Activated CD4-positive, CD25-positive, alpha-beta regulatory T cell (primary cell): ENCODE measurements at regions not wholly inside any gene's neighbourhood (a gene's known extent, or its start where the extent isn't known, plus 50 kb on each side); places are given as distances from the start of the nearest gene placed in this dataset.
"Not testable (repeated sequence)": the region's sequence is repeated elsewhere in the genome, so short reads cannot be mapped to it uniquely, and the experiment has no call there.

Experiments used
- DNase-seq, 4 experiments: peaks; one replicate each; lab custom pipeline; 2025; lab: John Stamatoyannopoulos, UW

DNA sequence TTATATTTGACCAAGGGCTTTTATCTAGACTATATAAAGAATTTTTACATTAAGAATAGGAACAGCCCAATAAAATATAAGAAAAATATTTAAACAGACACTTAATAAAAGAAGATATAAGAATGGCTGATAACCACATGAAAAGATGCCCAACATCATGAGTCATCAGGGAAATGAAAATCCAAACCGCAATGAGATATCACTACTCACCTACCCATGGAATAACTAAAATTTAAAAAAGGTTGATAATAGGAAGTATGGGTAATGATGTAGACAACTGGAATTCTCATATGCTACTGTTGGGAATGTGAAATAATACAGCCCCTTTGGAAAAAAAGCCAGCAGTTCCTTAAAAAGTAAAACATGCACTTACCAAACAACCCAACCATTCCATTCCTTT is 206.9 kb upstream of the PCSK5 start:
- DNase-seq = no peak

- DNase-seq = no peak
Measured at GRCh38 chr9:75685062-75685461, 205.4 kb upstream of the PCSK5 start.

DNA sequence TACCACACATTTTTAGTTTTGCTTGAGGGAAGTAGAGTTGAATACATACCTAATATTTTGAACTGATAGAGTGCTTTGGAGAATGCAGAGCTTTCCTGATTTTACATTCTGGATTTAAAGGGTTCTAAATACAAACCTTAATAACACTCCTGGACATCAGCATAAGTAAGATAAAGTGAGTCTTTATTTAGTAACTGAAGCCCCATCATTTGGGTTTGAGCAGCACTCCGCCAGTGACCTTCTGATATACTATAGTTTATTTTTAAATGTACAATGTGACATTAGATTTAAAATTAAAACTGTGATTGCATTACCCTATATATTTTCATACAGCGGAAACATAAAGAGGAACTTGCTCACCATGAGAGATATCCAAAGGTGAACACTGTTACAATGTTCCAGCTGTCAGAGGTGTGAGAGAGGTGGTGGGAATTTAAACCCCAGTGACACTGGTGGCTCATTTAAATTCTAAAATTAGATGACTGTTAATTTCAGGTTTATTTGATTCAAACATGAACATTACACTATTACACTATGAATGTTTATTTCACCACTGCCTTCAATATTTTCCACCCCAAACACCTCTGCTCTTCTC is 203.0 kb upstream of the PCSK5 start:
- DNase-seq = no peak

DNA sequence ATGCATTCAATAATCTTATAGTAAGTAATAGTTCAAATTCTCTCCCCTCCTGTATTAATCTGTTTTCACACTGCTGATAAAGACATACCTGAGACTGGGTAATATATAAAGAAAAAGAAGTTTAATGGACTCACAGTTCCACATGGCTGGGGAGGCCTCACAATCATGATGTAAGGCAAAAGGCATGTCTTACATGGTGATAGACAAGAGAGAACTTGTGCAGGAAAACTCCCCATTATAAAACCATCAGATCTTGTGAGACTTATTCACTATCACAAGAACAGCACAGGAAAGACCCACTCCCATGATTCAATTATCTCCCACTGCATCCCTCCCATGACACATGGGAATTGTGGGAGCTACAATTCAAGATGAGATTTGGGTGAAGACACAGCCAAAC is 199.9 kb upstream of the PCSK5 start:
- not testable (repeated sequence) for DNase-seq

DNA sequence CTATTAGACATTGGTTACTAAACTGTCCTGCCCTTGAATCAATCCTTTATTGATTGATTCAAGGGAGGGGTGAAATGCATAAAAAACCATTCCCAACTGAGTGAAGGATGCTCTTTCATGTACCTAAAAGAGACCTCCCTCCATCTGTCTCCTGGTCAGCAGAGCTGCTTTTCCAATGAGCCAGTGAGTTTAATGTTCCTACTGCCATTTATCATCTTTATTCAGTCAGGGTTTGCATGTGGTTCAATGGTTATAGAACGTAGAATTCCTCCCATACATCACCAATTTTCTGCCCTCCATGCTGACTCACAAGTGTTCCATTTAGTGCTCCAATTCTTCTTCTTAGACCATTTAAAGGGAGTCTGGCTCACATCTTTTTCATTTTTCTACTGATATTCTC is 199.1 kb upstream of the PCSK5 start:
- no peak for DNase-seq

DNA sequence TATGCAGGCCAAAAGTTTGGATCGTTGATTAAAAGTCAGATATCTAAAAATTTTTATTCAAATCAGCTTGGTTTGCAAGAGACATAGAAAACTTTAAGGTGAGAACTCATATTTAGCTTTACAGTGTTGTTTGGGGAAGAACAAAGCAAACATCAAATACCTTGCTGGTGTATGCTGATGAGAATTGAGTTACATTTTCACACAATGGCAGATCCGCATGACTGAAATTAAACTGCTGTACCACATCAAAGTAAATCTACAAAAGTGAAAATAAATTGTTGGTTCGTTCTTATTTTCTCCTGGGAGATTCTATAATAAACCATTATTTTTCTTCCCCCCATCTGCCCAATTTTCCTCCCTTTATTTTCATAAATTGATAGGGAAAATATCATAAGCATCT is 198.2 kb upstream of the PCSK5 start:
- DNase-seq = no peak

GRCh38 chr9:75695921-75696320 is 194.6 kb upstream of the PCSK5 start:
- no peak for DNase-seq

DNA sequence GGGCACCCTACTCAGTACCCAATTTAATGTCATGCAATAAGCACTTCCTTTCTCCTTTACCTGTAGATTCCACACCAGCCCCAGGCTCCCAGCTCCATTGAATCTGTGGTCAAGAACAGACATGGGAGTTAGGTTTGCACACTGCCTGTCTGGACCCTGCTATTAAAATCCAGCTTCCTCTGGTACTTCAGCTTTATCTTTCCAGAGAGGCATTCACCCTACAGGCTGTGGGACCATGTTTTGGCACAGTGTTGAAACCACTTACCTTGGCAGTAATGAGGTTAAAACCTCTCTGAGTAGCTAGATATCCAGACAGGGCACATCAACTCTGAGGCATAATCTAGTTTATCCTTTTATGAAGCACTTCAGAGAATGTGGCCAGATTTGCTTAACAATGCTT is 191.5 kb upstream of the PCSK5 start:
- DNase-seq = no peak

DNA sequence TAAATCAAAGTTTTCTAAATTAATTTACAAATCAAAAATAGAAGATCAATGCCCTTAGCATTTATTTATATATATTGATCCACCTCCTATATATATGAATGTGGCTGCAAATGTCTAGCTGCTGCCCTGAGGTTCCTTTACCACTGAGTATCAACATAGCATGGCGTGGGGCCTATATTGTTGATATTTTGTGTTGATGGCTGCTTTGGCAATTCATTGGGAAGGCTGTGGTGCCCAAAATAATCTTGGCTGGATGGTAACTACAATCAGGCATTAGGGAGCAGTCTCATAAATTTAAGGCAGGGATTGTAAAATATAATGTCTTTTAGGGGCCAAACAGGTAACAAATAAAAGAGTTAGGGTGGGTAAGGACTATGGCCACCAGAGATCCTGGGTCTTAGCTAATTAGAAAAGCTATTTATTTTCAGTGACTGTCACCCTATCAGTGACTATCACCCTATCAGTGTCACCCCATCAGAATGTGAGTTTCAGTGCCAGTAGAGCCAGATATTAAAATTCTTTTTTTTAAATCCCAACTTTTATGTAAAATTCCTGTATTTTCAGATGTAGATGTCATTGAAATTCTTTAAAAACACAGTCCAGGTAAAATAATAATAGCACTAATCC is 190.7 kb upstream of the PCSK5 start:
- no peak for DNase-seq

DNA sequence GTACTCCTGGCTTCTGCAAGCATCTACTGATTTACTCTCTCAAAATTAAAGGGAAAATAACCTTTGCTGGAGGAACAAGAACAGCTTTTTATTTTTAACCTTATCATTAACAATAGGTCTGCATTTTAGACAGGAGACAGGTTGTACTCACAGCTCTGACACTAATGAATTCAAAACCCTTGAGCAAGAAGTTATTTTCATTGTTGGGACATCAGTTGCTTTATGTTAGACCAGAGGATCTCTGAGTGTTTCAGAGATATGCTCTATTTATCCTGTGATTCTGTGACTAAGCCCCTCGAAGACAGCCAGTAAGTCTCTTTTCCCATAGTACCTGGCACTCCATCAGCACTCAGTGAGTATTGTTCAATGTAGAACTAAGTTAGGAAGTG is 190.2 kb upstream of the PCSK5 start:
- DNase-seq = no peak

DNA sequence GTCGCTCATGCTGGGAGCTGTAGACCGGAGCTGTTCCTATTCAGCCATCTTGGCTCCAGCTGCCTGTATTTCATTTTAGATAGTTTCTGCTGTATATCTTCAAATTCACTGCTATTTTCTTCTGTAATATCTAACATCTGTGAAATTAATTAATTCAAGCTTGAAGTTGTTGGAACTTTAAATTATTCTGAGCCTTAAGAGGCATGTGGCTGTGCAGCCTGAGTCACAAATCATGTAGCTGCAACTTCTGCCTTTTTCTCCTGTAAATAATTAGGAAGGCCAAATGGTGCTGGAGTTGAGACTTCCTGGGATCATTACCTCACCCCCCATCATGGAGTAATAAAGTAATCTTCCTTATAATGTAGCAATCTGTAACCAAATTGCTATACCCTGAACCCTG is 183.3 kb upstream of the PCSK5 start:
- no peak for DNase-seq

- DNase-seq = no peak
Measured at GRCh38 chr9:75709698-75710097, 180.8 kb upstream of the PCSK5 start.

- DNase-seq = no peak
Measured at GRCh38 chr9:75712700-75713099, 177.8 kb upstream of the PCSK5 start.

DNA sequence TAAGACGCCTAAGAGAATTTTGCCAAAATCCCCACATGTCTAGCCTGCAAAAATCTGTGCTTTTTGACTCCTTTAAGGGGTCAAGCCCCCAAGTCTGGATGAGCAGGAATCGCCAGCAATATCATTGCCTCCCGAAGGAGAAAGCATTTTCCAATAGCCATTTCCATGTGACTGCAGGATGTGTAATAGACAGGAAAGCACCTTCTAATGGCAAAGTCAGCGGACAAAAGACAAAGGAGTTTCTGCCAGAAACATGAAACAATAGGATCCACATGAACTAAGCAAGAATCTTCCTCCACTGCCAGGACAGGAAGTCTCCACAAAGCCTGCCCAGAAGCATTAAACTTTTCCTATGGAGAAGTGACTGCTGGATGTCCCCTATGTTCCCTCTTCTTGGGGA is 177.1 kb upstream of the PCSK5 start:
- no peak for DNase-seq

DNA sequence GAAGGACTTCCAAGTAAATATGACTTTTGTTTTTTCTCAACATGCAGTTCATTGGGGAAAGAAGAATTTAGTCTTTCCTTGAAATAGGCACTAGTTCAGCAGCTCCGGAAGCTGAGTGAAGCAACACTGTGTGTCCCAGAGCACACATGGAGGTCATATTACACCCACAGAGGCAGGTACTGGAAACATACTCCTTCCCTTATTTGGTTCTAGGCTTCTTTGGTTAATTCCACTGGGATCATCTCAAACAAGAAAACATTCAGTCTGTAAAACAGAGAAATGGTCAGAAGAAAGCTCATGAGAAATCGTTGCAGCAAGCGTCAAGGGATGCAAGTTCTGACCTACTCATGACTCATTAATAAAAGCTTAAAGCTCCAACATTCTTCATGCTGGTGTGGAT is 175.1 kb upstream of the PCSK5 start:
- DNase-seq = no peak

GRCh38 chr9:75718677-75719076 is 171.8 kb upstream of the PCSK5 start:
- DNase-seq = no peak

DNA sequence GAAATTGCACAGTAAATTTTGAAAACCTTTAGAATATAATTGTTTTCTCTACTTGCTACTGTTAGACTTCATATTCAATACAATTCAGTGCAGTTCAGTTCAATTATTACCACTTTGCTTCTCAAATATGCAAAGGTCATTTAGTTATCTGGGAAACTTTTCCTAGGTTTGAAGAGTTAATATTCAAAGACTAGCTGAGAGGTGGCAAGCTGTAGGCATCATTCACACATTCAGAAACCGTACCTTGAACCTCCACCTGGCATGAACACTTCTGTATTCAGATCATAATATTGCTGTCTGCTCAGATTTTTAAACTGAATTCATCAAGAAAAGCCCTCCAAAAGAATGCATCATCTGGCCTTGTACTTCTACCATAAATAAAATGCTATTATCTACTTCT is 162.1 kb upstream of the PCSK5 start:
- DNase-seq = no peak

- no peak for DNase-seq
Measured at GRCh38 chr9:75734802-75735201, 155.7 kb upstream of the PCSK5 start.

DNA sequence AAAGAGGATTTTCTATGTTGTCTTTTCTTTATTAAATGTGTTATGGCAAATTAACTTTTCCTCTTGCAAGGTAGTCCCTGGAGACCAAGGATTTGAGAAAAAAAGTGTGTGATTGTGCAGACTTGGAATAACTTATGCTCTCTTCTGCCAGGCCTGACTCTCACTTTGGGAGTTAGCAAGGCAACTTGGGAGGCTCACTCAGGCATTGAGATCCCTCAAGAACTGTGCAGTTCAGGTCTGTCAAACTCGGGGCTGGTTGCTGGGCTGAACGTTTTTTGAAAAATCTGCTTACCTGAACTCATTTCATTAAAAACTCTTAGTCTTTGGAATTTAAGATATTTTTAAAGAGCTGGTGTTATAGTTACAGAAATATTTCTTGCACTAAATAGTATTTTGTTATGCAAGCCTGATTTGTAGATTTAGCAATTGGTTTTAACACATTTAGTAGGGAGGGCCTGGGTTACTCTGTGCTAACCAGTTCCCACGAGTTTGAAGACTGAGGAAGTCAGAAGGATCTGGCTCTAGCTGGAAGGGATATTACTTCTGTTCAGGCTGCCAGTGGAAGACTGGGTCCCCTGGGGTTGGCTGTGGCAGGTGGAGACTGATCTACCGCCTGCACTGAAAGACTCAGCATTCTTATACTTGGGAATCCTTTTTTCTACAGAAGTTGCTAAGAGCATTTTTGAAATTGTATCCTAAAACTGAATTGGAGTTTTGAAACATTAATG is 150.4 kb upstream of the PCSK5 start:
- DNase-seq = no peak

- no peak for DNase-seq
Measured at GRCh38 chr9:75743855-75744254, 146.6 kb upstream of the PCSK5 start.

DNA sequence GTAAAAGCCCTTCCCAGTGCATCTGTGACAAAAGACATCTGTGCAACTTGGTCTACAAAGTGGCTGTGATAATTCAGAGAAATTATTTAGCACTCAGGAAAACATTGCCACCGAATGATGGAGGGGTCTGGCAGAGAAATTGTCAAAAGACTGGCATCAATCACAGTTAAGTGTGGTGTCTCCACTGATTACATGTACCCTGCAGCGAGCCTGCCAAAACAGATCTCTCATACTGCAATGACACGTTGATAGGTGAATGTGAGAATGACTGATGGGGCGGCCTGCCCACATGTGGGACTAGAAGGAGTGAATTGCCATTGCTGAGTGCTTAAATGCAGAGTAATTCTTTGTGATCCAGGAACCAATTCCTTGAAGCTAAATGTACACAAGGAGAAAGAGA is 136.4 kb upstream of the PCSK5 start:
- DNase-seq = no peak

- DNase-seq = no peak
Measured at GRCh38 chr9:75775166-75775565, 115.3 kb upstream of the PCSK5 start.

DNA sequence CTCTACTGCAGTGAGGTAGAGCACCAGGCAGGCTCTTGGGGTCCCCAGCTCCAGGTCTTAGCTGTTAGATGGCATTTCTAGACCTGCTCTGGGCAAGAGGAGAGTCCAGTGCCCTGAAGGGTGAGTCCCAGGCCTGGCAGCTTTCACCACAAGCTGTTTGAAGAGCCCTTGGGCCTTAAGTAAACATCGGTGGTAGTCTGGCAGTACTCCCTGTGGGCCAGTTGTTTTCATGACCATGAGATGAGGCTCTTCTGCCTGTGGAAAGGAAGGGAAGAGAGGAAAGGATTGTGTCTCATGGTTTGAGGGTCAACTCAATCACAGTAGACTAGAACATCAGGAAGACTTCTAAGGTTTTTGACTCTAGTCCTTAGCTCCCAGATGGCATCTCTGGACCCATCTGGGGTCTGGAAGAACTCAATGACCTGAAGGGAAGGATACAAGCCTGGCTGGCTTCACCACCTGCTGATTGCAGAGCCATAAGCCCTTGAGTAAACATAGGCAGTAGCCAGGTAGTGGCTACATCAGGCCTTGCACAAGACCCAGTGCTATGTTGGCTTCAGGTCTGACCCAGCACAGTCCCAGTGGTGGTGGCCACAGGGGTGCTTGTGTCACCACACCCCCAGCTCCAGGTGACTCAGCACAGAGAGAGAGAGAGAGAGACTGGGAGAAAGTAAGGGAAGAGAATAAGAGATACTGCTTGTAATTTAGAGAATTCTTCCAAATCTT is 114.3 kb upstream of the PCSK5 start:
- no peak for DNase-seq
